ENCODE measurements at regions not wholly inside any gene's neighbourhood (a gene's known extent, or its start where the extent isn't known, plus 50 kb on each side); places are given as distances from the start of the nearest gene placed in this dataset.

GRCh38 chr7:47045207-47046051, 536.5 kb downstream of the TNS3 start:
- TF ChIP-seq GATA3 (IDR thresholded peaks at IDR 0.05; ENCODE audit: low read depth, low read length) (no peak), GATA2 (IDR thresholded peaks at IDR 0.05; ENCODE audit: low read depth, low read length) (no peak)

All from SH-SY5Y (cell line).